Heart right ventricle (tissue), 16 donors: ENCODE measurements at regions not wholly inside any gene's neighbourhood (a gene's known extent, or its start where the extent isn't known, plus 50 kb on each side); places are given as distances from the start of the nearest gene placed in this dataset.
A peak's percentile ranks its signal among the peaks of the same experiment; 100 is the strongest.

Experiments
- ATAC-seq, 8 donors: fragments of 200-7000 bp; cut with Tn5 transposase; one replicate each; pipeline ENCODE4 v1.9.1; 2020; ENCODE audit warnings: mild to moderate bottlenecking in 8 of 8, moderate library complexity in 8 of 8, moderate number of reproducible peaks in 1 of 8
- DNase-seq, 2 donors: peaks; one replicate each; pipeline ENCODE4 v3.0.0-alpha.2; 2020
- H3K27ac ChIP-seq, 10 donors: fragments of 200-600 bp; sonication (generic) in 2 of 10; one replicate each; pipeline versions ENCODE4 v1.5.0 to v1.8.0; 2020 to 2022; ENCODE audit warnings: mild to moderate bottlenecking in 3 of 10
- H3K27me3 ChIP-seq, 7 donors: fragments of 200-600 bp; one replicate each; pipeline ENCODE4 v1.8.0; 2021 to 2022; ENCODE audit warnings: mild to moderate bottlenecking in 2 of 7
- H3K36me3 ChIP-seq, 9 donors: fragments of 200-600 bp; sonication (generic) in 1 of 9; one replicate each; pipeline versions ENCODE4 v1.5.0 to v1.8.0; 2020 to 2022; ENCODE audit warnings: mild to moderate bottlenecking in 2 of 9
- H3K4me1 ChIP-seq, 9 donors: fragments of 200-600 bp; sonication (generic) in 1 of 9; one replicate each; pipeline versions ENCODE4 v1.5.0 to v1.8.0; 2020 to 2022; ENCODE audit warnings: mild to moderate bottlenecking in 4 of 9
- H3K4me3 ChIP-seq, 10 donors: fragments of 200-600 bp; sonication (generic) in 2 of 10; one replicate each; pipeline versions ENCODE4 v1.5.0 to v1.8.0; 2020 to 2022; ENCODE audit warnings: mild to moderate bottlenecking in 7 of 10, moderate library complexity in 2 of 10
- H3K9me3 ChIP-seq, 11 donors: fragments of 200-600 bp in 10 of 11; sonication (generic) in 2 of 11; one replicate each; pipeline versions ENCODE4 v1.5.0 to v1.8.0; 2013 to 2022; ENCODE audit warnings: mild to moderate bottlenecking in 2 of 11, control low read depth in 1 of 11, moderate library complexity in 1 of 11
- CTCF ChIP-seq, 9 donors: fragments of 200-600 bp; sonication (generic) in 2 of 9; IDR thresholded peaks; one replicate each; pipeline versions ENCODE4 v1.5.0 to v1.8.0; 2021 to 2022; ENCODE audit warnings: antibody characterized with exemption in 9 of 9, mild to moderate bottlenecking in 5 of 9, moderate library complexity in 1 of 9
- WGBS, 2 donors: extraction: QIAGEN DNeasy Blood & Tissue Kit; methylation state at CpG; one replicate each; pipeline ENCODE4 v1.1.7; 2013; ENCODE audit warnings: inconsistent platforms in 1 of 2; 5-methylcytosine and 5-hydroxymethylcytosine counted together
- intact Hi-C, 10 donors: fragments of 100-400 bp; cut with DNase I; formaldehyde crosslinking; loops; one replicate each; pipeline versions ENCODE4 v1.11.1 to v1.14.2; 2022
- donor health status: Arrhythmogenic right ventricular cardiomyopathy.
- donor health status: ischemic (EF 13 %, LVEDD 7.1; RV severe dilation, severe dysfunction).
- donor health status: healthy with polysubstance abuse.
- donor health status: DM: no; HTN: yes; CAD: no.
- donor health status: DM: no; HTN: no; CAD: no.
- donor health status: ischemic (EF 25% LVEDD 6.9; RV normal size, moderate dysfunction).
- donor health status: ischemic (EF 25% LVEDD 5.7; RV mildly dilated, moderate dysfunction).
- donor health status: healthy.
- donor health status: DM: yes; HTN: yes; CAD: no.
- donor health status: Ischemic cardiomyopathy.
- donor health status: ischemic (EF 35%, LVEDD 5.7; RV mildly dilated, moderate dysfunction).
- donor health status: nonischemic (EF 11% LVEDD 7.7; RV severe dilation, severe dysfunction).
- donor health status: DM: yes; HTN: yes; CAD: no.
- donor health status: PGD.
- donor health status: ischemic (EF 29% LVEDD 5.4; RV normal size, mild dysfunction).
- donor health status: nonischemic (EF 23%, LVEDD 6.1; RV moderate dilation, normal function).

- no peaks in the 10 kb centered on the region for H3K9me3 ChIP-seq
- H3K4me1 ChIP-seq, result no peaks in the 10 kb centered on the region
- intact Hi-C loops, result no loop called here
- H3K36me3 ChIP-seq, result no peaks in the 10 kb centered on the region
- ATAC-seq (no peak), DNase-seq (no peak)
- peaks cover 0 to 4% (median 0%) of the 10 kb centered on the region in 7 donors for H3K27me3 ChIP-seq
- H3K4me3 ChIP-seq, result no peak overlapping the region
- TF ChIP-seq CTCF (IDR thresholded peaks at IDR 0.05), result no peak
- H3K27ac ChIP-seq, result no peak overlapping the region
Observed at GRCh38 chr10:106387063-106387462, 777.4 kb downstream of the SORCS1 start.

- intact Hi-C loops, result no loop called here
- Histone ChIP-seq H3K27ac (no peak overlapping the region), H3K36me3 (no peaks in the 10 kb centered on the region), H3K4me3 (no peak overlapping the region), H3K9me3 (peaks cover 0 to 4% (median 0%) of the 10 kb centered on the region in 11 donors), H3K27me3 (peaks cover 0 to 4% (median 0%) of the 10 kb centered on the region in 7 donors), H3K4me1 (no peaks in the 10 kb centered on the region)
- TF ChIP-seq CTCF (IDR thresholded peaks at IDR 0.05), result no peak
- ATAC-seq, result peak in 1 of 8 donors; percentile 26
- no peak for DNase-seq
- 43 to 53% methylated on average over 5 of the region's 5 CpGs for WGBS, 2 donors
Observed at GRCh38 chr10:106384496-106384895, 780.0 kb downstream of the SORCS1 start.

GRCh38 chr10:106380706-106381105 is 783.8 kb downstream of the SORCS1 start:
- H3K9me3 ChIP-seq, result peaks cover 0 to 28% (median 7%) of the 10 kb centered on the region in 11 donors
- TF ChIP-seq CTCF (IDR thresholded peaks at IDR 0.05), result no peak
- no peaks in the 10 kb centered on the region for H3K4me1 ChIP-seq
- intact Hi-C loops, result no loop called here
- no peaks in the 10 kb centered on the region for H3K27me3 ChIP-seq
- DNase-seq (no peak), ATAC-seq (no peak)
- 90 to 95% methylated on average over 3 of the region's 3 CpGs for WGBS, 2 donors
- no peak overlapping the region for H3K27ac ChIP-seq
- H3K36me3 ChIP-seq, result no peaks in the 10 kb centered on the region
- no peak overlapping the region for H3K4me3 ChIP-seq

- 84 to 97% methylated on average over 3 of the region's 3 CpGs for WGBS, 2 donors
- peaks cover 0 to 28% (median 7%) of the 10 kb centered on the region in 11 donors for H3K9me3 ChIP-seq
- no peak overlapping the region for H3K27ac ChIP-seq
- no peak overlapping the region for H3K4me3 ChIP-seq
- H3K36me3 ChIP-seq, result no peaks in the 10 kb centered on the region
- H3K4me1 ChIP-seq, result no peaks in the 10 kb centered on the region
- H3K27me3 ChIP-seq, result no peaks in the 10 kb centered on the region
- no peak for TF ChIP-seq CTCF (IDR thresholded peaks at IDR 0.05)
- ATAC-seq (no peak), DNase-seq (no peak)
- intact Hi-C loops, result no loop called here
Observed at GRCh38 chr10:106378251-106378650, 786.3 kb downstream of the SORCS1 start.

- ATAC-seq (no peak), DNase-seq (no peak)
- no peak overlapping the region for H3K4me3 ChIP-seq
- no peak overlapping the region for H3K27ac ChIP-seq
- no peak for TF ChIP-seq CTCF (IDR thresholded peaks at IDR 0.05)
- H3K36me3 ChIP-seq, result no peaks in the 10 kb centered on the region
- no peaks in the 10 kb centered on the region for H3K4me1 ChIP-seq
- intact Hi-C loops, result no loop called here
- no peaks in the 10 kb centered on the region for H3K9me3 ChIP-seq
- no peaks in the 10 kb centered on the region for H3K27me3 ChIP-seq
- 88 to 91% methylated on average over 6 of the region's 6 CpGs for WGBS, 2 donors
Observed at GRCh38 chr10:106370751-106371150, 793.8 kb downstream of the SORCS1 start.
